EH (cell line): ENCODE measurements at regions not wholly inside any gene's neighbourhood (a gene's known extent, or its start where the extent isn't known, plus 50 kb on each side); places are given as distances from the start of the nearest gene placed in this dataset.
"Not testable (repeated sequence)": the region's sequence is repeated elsewhere in the genome, so short reads cannot be mapped to it uniquely, and the experiment has no call there.

Experiments used
- DNase-seq: peaks from one replicate; pipeline ENCODE4 v3.0.0-alpha.2; 2015; ENCODE audit warnings: low read depth

GRCh38 chr12:72162875-72163274 is 109.3 kb upstream of the TRHDE start:
- DNase-seq = no peak

GRCh38 chr12:72168851-72169250 is 103.3 kb upstream of the TRHDE start:
- DNase-seq = no peak

- no peak for DNase-seq
Observed at GRCh38 chr12:72173974-72174373, 98.2 kb upstream of the TRHDE start.

- DNase-seq = no peak
Observed at GRCh38 chr12:72178244-72178643, 93.9 kb upstream of the TRHDE start.

GRCh38 chr12:72178871-72179270 is 93.3 kb upstream of the TRHDE start:
- no peak for DNase-seq

GRCh38 chr12:72179841-72180240 is 92.3 kb upstream of the TRHDE start:
- DNase-seq = no peak

- not testable (repeated sequence) for DNase-seq
Observed at GRCh38 chr12:72184971-72185533, 87.1 kb upstream of the TRHDE start.

- DNase-seq = no peak
Observed at GRCh38 chr12:72189266-72189665, 82.9 kb upstream of the TRHDE start.

- DNase-seq = no peak
Observed at GRCh38 chr12:72191761-72192160, 80.4 kb upstream of the TRHDE start.

- no peak for DNase-seq
Observed at GRCh38 chr12:72197790-72198189, 74.4 kb upstream of the TRHDE start.

GRCh38 chr12:72201457-72201856 is 70.7 kb upstream of the TRHDE start:
- DNase-seq = no peak

- DNase-seq = no peak
Observed at GRCh38 chr12:72203764-72204335, 68.3 kb upstream of the TRHDE start.

- no peak for DNase-seq
Observed at GRCh38 chr12:72207079-72207478, 65.1 kb upstream of the TRHDE start.

GRCh38 chr12:72207486-72208409 is 64.4 kb upstream of the TRHDE start:
- DNase-seq = peak; percentile 6

- DNase-seq = no peak
Observed at GRCh38 chr12:72209086-72209485, 63.1 kb upstream of the TRHDE start.

GRCh38 chr12:72214163-72214562 is 58.0 kb upstream of the TRHDE start:
- no peak for DNase-seq

GRCh38 chr12:72215287-72215686 is 56.9 kb upstream of the TRHDE start:
- DNase-seq = not testable (repeated sequence)

GRCh38 chr12:72219937-72220336 is 52.2 kb upstream of the TRHDE start:
- DNase-seq = peak; percentile 88
